DOHH2 (cell line): ENCODE measurements at regions not wholly inside any gene's neighbourhood (a gene's known extent, or its start where the extent isn't known, plus 50 kb on each side); places are given as distances from the start of the nearest gene placed in this dataset.
"Not testable (repeated sequence)": the region's sequence is repeated elsewhere in the genome, so short reads cannot be mapped to it uniquely, and the experiment has no call there.

Experiments
- EZH2phosphoT487 ChIP-seq: fragments of 200-600 bp; sonication (generic); IDR thresholded peaks from 2 replicates; pipeline ENCODE4 v1.6.1; 2017; ENCODE audit warnings: borderline replicate concordance, mild to moderate bottlenecking, antibody characterized with exemption, low read length, moderate library complexity, mixed read lengths
- TF ChIP-seq, protein P1 (sequence below): fragments of 200-600 bp; sonication (generic); IDR thresholded peaks from one replicate; pipeline ENCODE4 v1.5.1; 2014; ENCODE audit warnings: antibody characterized with exemption, mild to moderate bottlenecking, low read depth, low read length; ENCODE audit not compliant: poor library complexity, severe bottlenecking

DNA sequence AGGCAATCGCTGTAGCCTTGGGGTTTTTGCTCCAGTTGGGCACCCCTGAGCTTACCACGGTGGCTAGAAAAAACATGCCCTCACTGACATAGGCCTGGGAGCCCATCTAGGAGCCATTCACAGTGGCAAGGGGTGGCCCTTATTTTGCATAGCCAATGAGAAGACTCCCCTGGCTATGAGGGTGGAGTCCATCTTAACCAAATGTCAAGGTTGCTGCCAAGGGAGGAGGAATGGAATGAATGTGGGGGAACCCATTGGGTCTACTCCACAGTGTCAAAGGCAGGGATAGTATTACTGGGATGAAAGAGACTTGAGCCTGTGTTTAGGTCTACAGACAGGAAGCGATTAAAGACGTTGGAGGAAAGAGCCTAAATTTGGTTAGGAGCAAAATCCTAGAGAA, 295.7 kb upstream of the PLGLB2 start:
- TF ChIP-seq, protein P1, sequence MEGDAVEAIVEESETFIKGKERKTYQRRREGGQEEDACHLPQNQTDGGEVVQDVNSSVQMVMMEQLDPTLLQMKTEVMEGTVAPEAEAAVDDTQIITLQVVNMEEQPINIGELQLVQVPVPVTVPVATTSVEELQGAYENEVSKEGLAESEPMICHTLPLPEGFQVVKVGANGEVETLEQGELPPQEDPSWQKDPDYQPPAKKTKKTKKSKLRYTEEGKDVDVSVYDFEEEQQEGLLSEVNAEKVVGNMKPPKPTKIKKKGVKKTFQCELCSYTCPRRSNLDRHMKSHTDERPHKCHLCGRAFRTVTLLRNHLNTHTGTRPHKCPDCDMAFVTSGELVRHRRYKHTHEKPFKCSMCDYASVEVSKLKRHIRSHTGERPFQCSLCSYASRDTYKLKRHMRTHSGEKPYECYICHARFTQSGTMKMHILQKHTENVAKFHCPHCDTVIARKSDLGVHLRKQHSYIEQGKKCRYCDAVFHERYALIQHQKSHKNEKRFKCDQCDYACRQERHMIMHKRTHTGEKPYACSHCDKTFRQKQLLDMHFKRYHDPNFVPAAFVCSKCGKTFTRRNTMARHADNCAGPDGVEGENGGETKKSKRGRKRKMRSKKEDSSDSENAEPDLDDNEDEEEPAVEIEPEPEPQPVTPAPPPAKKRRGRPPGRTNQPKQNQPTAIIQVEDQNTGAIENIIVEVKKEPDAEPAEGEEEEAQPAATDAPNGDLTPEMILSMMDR: not testable (repeated sequence)
- not testable (repeated sequence) for TF ChIP-seq EZH2phosphoT487
